NOMO-1 treated with dmso at 0.1 percent for 144 hours (cell line): ENCODE measurements at regions not wholly inside any gene's neighbourhood (a gene's known extent, or its start where the extent isn't known, plus 50 kb on each side); places are given as distances from the start of the nearest gene placed in this dataset.
"Not testable (repeated sequence)": the region's sequence is repeated elsewhere in the genome, so short reads cannot be mapped to it uniquely, and the experiment has no call there.

Source experiments
- DNase-seq: peaks from one replicate; lab custom pipeline; 2025; ENCODE audit not compliant: unreplicated experiment; lab: John Stamatoyannopoulos, UW

GRCh38 chrX:462853-463252 is 76.1 kb upstream of the PPP2R3B start:
- DNase-seq: no peak

GRCh38 chrX:465418-466215 is 78.9 kb upstream of the PPP2R3B start:
- DNase-seq: no peak

- DNase-seq: not testable (repeated sequence)
Measured at GRCh38 chrX:466836-467235, 80.1 kb upstream of the PPP2R3B start.

GRCh38 chrX:467686-468085 is 81.0 kb upstream of the PPP2R3B start:
- DNase-seq: not testable (repeated sequence)

GRCh38 chrX:468979-469378 is 82.3 kb upstream of the PPP2R3B start:
- DNase-seq: no peak

- no peak for DNase-seq
Measured at GRCh38 chrX:470686-471085, 84.0 kb upstream of the PPP2R3B start.

GRCh38 chrX:471281-471680 is 84.6 kb upstream of the PPP2R3B start:
- DNase-seq: no peak

- DNase-seq: not testable (repeated sequence)
Measured at GRCh38 chrX:472275-472674, 85.6 kb upstream of the PPP2R3B start.

GRCh38 chrX:475926-476723 is 89.4 kb upstream of the PPP2R3B start:
- no peak for DNase-seq

- DNase-seq: no peak
Measured at GRCh38 chrX:476724-477075, 90.0 kb upstream of the PPP2R3B start.

- DNase-seq: no peak
Measured at GRCh38 chrX:477441-478012, 90.8 kb upstream of the PPP2R3B start.

- DNase-seq: no peak
Measured at GRCh38 chrX:479273-479981, 92.7 kb upstream of the PPP2R3B start.

GRCh38 chrX:480861-481417 is 94.2 kb upstream of the PPP2R3B start:
- DNase-seq: no peak

- DNase-seq: no peak
Measured at GRCh38 chrX:482192-482701, 95.5 kb upstream of the PPP2R3B start.

- no peak for DNase-seq
Measured at GRCh38 chrX:482702-483203, 96.0 kb upstream of the PPP2R3B start.

GRCh38 chrX:485368-485767 is 98.7 kb upstream of the PPP2R3B start:
- no peak for DNase-seq

GRCh38 chrX:486325-486724 is 99.6 kb upstream of the PPP2R3B start:
- no peak for DNase-seq

- no peak for DNase-seq
Measured at GRCh38 chrX:487836-488235, 101.1 kb upstream of the PPP2R3B start.

- no peak for DNase-seq
Measured at GRCh38 chrX:489820-490219, 103.1 kb upstream of the PPP2R3B start.

GRCh38 chrX:497186-498014 is 110.7 kb upstream of the PPP2R3B start:
- DNase-seq: no peak
